Suprapubic skin (tissue), 4 donors: ENCODE measurements at regions not wholly inside any gene's neighbourhood (a gene's known extent, or its start where the extent isn't known, plus 50 kb on each side); places are given as distances from the start of the nearest gene placed in this dataset.

Experiments used
- DNase-seq, 2 donors: peaks; one replicate each; pipeline ENCODE4 v3.0.0-alpha.2; 2019; ENCODE audit warnings: low spot score in 2 of 2
- H3K27ac ChIP-seq: fragments of 200-600 bp; sonication (generic); one replicate; pipeline ENCODE4 v1.5.1; 2019
- H3K27me3 ChIP-seq: fragments of 200-600 bp; sonication (generic); one replicate; pipeline ENCODE4 v1.5.1; 2019
- H3K36me3 ChIP-seq: fragments of 200-600 bp; sonication (generic); one replicate; pipeline ENCODE4 v1.5.1; 2019
- H3K4me1 ChIP-seq: fragments of 200-600 bp; sonication (generic); one replicate; pipeline ENCODE4 v1.5.1; 2019
- H3K4me3 ChIP-seq: fragments of 200-600 bp; sonication (generic); one replicate; pipeline ENCODE4 v1.5.1; 2019; ENCODE audit warnings: mild to moderate bottlenecking
- H3K9me3 ChIP-seq: fragments of 200-600 bp; sonication (generic); one replicate; pipeline ENCODE4 v1.5.1; 2019
- EP300 ChIP-seq: sonication (generic); formaldehyde crosslinking; IDR thresholded peaks from one replicate; pipeline ENCODE4 v1.6.1; 2017; ENCODE audit warnings: antibody characterized with exemption
- POLR2A ChIP-seq, 2 donors: fragments of 450-650 bp; IDR thresholded peaks; one replicate each; pipeline ENCODE4 v1.6.1; 2017; ENCODE audit warnings: antibody characterized with exemption in 2 of 2, mild to moderate bottlenecking in 2 of 2, moderate library complexity in 2 of 2
- POLR2AphosphoS5 ChIP-seq, 3 donors: sonication (generic); formaldehyde crosslinking; IDR thresholded peaks; one replicate each; pipeline ENCODE4 v1.6.1; 2017; ENCODE audit warnings: antibody characterized with exemption in 3 of 3
- WGBS: methylation state at CpG from one replicate; pipeline ENCODE4 v1.1.5; 2018; 5-methylcytosine and 5-hydroxymethylcytosine counted together
- TF ChIP-seq, protein P1 (sequence below), 2 donors: fragments of 200-600 bp in 1 of 2; fragments of 450-650 bp in 1 of 2; sonication (generic) in 1 of 2; IDR thresholded peaks; one replicate each; pipeline ENCODE4 v1.5.1; 2016 to 2019; ENCODE audit warnings: antibody characterized with exemption in 2 of 2, mild to moderate bottlenecking in 1 of 2, moderate library complexity in 1 of 2

DNA sequence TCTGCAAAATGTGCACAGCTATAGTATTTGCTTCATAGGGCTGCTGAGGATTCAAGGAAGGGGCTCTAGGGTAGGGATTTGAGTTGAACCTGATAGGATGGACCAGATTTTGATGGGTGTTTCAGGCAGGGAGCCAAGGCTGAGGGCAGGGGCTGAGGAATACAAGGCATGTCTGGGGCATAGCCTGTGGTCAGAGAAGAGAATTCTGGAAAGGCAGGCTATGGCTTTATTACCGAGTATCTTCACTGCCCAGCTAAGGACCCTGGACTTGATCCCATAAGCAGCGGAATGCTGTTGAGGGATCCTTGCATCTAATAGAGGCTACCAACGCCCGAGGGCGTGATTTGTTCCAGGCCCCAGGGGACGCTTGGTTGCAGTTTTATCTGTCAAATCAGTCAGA is 193.0 kb upstream of the TLE3 start:
- WGBS: 87% methylated on average over 6 of the region's 6 CpGs
- H3K27me3 ChIP-seq: no peaks in the 10 kb centered on the region
- no peaks in the 10 kb centered on the region for H3K9me3 ChIP-seq
- no peak for TF ChIP-seq EP300
- TF ChIP-seq, protein P1, sequence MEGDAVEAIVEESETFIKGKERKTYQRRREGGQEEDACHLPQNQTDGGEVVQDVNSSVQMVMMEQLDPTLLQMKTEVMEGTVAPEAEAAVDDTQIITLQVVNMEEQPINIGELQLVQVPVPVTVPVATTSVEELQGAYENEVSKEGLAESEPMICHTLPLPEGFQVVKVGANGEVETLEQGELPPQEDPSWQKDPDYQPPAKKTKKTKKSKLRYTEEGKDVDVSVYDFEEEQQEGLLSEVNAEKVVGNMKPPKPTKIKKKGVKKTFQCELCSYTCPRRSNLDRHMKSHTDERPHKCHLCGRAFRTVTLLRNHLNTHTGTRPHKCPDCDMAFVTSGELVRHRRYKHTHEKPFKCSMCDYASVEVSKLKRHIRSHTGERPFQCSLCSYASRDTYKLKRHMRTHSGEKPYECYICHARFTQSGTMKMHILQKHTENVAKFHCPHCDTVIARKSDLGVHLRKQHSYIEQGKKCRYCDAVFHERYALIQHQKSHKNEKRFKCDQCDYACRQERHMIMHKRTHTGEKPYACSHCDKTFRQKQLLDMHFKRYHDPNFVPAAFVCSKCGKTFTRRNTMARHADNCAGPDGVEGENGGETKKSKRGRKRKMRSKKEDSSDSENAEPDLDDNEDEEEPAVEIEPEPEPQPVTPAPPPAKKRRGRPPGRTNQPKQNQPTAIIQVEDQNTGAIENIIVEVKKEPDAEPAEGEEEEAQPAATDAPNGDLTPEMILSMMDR (IDR thresholded peaks at IDR 0.05): no peak
- no peak for TF ChIP-seq POLR2AphosphoS5 (IDR thresholded peaks at IDR 0.05)
- no peak for TF ChIP-seq POLR2A (IDR thresholded peaks at IDR 0.05)
- H3K36me3 ChIP-seq: no peaks in the 10 kb centered on the region
- no peak overlapping the region for H3K4me3 ChIP-seq
- no peak for DNase-seq
- peaks cover 25% of the 10 kb centered on the region for H3K4me1 ChIP-seq
- H3K27ac ChIP-seq: no peak overlapping the region

DNA sequence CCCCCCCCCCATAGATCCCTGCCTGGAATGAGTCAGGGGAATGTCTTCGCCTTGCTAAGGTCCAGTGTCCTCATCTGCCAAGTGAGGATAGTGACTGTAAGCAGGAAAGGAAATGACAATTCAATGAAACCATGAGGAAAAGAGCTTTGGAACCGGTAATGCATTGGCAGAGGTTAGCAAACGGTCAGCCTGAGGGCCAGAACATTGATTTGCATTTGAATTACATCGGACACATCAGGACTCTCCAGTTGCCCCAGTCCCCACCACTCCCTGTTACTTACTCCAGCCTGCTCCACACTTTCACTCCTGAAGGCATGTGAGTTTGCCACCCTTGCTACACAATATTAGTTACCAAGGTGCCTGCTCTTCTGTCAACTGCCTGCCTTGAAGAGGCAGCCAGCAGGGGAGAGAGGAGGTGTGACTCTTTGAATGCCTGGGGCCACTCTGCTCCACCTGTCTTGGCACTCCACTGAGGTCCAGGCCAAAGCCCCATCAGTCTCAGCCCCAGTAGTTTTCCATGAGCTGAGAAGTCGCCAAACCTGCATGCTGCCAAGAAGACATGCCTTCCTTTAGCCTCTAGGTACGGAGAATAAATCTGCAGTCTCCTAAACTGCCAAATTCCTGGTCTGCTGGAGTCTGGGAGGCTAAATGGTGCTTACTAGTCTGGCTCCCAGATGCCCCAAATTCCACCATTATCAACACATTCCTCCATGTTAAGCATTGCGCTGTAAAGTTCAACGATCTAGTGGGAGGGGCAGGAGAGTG is 191.7 kb upstream of the TLE3 start:
- no peak for TF ChIP-seq EP300
- no peak for TF ChIP-seq POLR2AphosphoS5 (IDR thresholded peaks at IDR 0.05)
- TF ChIP-seq POLR2A (IDR thresholded peaks at IDR 0.05): no peak
- TF ChIP-seq, protein P1 (IDR thresholded peaks at IDR 0.05): no peak
- H3K4me1 ChIP-seq: peaks cover 26% of the 10 kb centered on the region
- H3K27me3 ChIP-seq: no peaks in the 10 kb centered on the region
- no peak for DNase-seq
- WGBS: 35% methylated on average over 7 of the region's 8 CpGs
- H3K9me3 ChIP-seq: no peaks in the 10 kb centered on the region
- no peak overlapping the region for H3K4me3 ChIP-seq
- H3K27ac ChIP-seq: no peak overlapping the region
- H3K36me3 ChIP-seq: no peaks in the 10 kb centered on the region

DNA sequence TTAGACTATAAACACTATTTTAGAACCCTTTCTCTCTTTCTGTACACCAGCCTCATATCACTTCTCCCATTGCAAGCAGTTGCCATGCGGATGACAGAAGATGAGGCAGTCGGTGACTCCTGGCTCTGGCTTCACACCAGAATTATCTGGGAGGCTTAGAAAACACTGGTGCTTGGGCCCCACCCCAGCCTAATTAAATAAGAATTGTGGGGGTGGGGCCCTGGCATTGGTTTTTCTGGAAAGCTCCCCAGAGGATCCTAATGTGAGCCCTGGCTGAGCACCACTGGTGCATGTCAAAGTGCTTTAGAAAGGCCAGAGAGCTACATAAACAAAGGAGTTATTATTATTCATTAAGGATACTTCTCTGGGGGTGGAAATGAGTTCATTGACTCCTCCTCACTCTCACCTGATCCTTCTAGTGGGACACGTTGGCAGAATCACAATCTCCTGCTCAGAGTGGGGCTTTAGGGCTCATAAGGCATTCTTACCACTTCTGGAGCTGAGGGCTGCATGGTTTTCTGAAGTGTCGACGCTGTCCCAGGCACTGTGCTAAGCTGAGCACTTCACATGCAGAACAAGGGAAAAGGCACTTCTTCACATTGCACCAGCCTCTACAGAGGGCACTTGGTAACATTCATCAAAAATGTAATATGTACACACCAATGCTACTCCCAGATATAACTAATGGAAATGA is 188.5 kb upstream of the TLE3 start:
- no peak for DNase-seq
- H3K4me3 ChIP-seq: no peak overlapping the region
- H3K4me1 ChIP-seq: peaks cover 17% of the 10 kb centered on the region
- TF ChIP-seq POLR2AphosphoS5 (IDR thresholded peaks at IDR 0.05): no peak
- TF ChIP-seq EP300: no peak
- TF ChIP-seq POLR2A (IDR thresholded peaks at IDR 0.05): no peak
- TF ChIP-seq, protein P1 (IDR thresholded peaks at IDR 0.05): no peak
- H3K27ac ChIP-seq: no peak overlapping the region
- WGBS: 44% methylated on average over 4 of the region's 5 CpGs
- H3K9me3 ChIP-seq: no peaks in the 10 kb centered on the region
- no peaks in the 10 kb centered on the region for H3K27me3 ChIP-seq
- H3K36me3 ChIP-seq: no peaks in the 10 kb centered on the region

DNA sequence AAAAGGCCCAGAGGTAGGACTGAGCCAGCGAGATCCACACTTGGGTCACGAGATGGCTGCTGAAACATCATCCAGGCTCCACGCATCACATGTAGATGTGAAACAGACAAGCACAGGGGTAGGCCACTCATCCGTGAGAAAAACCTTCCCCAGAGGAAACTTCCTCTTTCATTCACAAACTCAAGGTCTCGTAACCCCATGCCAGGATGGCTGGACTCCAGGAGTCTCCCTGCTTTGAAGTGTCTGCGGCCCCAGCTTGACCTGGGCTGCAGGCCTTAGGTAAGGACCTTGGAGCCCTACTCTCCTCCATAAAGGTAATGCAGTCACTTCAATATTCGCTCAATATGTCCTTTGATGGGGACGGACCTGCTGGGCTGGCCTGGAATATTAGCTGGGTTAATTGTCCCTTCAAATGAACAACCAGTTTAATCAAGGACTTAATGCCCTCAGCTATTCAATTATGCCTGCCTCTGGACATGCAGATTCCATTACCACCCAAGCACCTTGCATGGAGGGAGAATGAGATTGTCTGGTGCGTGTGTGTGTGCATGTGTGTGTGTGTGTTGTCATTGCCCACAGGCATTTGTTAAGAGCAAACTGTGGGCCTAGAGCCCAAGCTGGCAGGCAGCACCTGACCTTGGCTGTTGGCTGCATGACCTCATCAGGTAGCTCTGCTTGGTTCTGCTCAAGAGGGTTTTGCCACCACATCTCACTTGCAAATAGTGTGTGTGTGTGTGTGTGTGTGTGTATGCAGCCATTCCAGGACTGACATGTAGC is 186.9 kb upstream of the TLE3 start:
- no peak for TF ChIP-seq POLR2A (IDR thresholded peaks at IDR 0.05)
- TF ChIP-seq EP300: no peak
- no peak for TF ChIP-seq POLR2AphosphoS5 (IDR thresholded peaks at IDR 0.05)
- TF ChIP-seq, protein P1 (IDR thresholded peaks at IDR 0.05): no peak
- Histone ChIP-seq H3K27me3 (no peaks in the 10 kb centered on the region), H3K4me3 (no peak overlapping the region), H3K4me1 (peaks cover 11% of the 10 kb centered on the region), H3K9me3 (no peaks in the 10 kb centered on the region), H3K27ac (no peak overlapping the region), H3K36me3 (no peaks in the 10 kb centered on the region)
- WGBS: 85% methylated on average over 9 of the region's 9 CpGs
- DNase-seq: peak in 1 of 2 donors; percentile 34

DNA sequence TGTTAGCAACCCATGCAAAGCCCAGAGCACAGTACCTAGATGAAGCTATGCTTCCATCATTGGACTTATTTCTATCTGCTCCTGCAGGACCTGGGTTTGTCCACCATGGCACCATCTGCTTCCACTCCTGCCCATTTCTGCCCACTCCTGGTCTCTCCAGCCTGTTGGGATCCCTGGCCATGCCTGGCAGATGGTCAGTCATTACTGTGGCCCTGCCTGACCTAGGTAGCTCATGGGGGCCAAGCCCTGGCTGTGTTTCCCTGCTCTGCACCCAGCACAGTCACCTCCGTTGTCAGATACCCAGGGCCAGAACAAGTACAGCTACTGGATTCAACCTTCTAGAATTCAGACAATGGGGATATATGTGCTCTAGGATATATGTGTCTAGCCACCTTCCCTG is 185.8 kb upstream of the TLE3 start:
- Histone ChIP-seq H3K27ac (no peak overlapping the region), H3K27me3 (no peaks in the 10 kb centered on the region), H3K36me3 (no peaks in the 10 kb centered on the region), H3K4me1 (peaks cover 10% of the 10 kb centered on the region), H3K9me3 (no peaks in the 10 kb centered on the region), H3K4me3 (no peak overlapping the region)
- peak in 1 of 2 donors; percentile 53 for DNase-seq
- 18% methylated on average over 1 of the region's 1 CpG for WGBS
- TF ChIP-seq EP300: no peak
- no peak for TF ChIP-seq POLR2A (IDR thresholded peaks at IDR 0.05)
- TF ChIP-seq, protein P1 (IDR thresholded peaks at IDR 0.05): no peak
- no peak for TF ChIP-seq POLR2AphosphoS5 (IDR thresholded peaks at IDR 0.05)
